GM19467 (cell line): ENCODE measurements at regions not wholly inside any gene's neighbourhood (a gene's known extent, or its start where the extent isn't known, plus 50 kb on each side); places are given as distances from the start of the nearest gene placed in this dataset.

Experiments used
- ATAC-seq: cut with Tn5 transposase; IDR thresholded peaks from one replicate; pipeline ENCODE4 v1.9.1; 2021; ENCODE audit warnings: mild to moderate bottlenecking, moderate library complexity; ENCODE audit not compliant: unreplicated experiment

GRCh38 chr6:19759117-19759880 is 77.9 kb upstream of the ID4 start:
- no peak for ATAC-seq

- ATAC-seq: no peak
Observed at GRCh38 chr6:19761121-19761520, 76.0 kb upstream of the ID4 start.

- ATAC-seq: no peak
Observed at GRCh38 chr6:19771753-19772336, 65.3 kb upstream of the ID4 start.

DNA sequence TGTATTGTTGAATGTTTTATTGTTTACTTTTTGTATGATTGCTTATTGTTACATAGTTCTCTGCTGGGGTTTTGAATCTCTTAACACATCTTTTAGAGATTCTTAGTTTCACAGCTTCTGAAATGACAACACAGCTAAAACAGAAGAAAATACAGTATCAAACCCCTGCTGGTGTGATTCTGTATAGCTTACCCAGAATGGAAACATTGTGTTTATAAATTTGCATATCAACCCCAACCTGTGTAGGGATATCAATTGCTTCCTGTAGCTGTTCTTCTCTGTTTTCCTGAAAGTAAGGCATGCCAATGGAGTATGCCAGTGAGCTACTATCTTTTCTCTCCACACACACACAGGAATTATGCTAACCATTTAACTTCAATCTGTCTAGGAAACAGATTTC is 64.3 kb upstream of the ID4 start:
- no peak for ATAC-seq

DNA sequence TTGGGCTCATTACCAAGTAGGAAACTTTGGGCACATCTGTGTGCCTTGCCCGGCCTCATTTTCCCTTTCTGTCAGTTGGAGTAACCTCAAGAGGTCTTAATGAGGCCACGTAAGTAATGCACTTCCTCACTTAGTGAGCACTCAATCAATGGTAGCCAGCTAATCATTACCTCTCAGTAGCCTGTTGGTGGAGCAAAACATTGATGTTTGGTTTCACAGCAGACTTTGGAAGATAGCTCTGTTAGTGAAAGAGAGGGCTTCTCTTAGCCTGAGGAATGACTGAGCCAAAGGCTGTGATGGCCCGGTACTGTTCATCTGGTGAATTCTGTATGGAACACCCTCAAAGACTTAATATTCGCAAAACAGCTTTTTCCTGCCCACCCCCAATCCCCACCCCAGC is 55.9 kb upstream of the ID4 start:
- ATAC-seq: no peak

GRCh38 chr6:19782588-19782987 is 54.6 kb upstream of the ID4 start:
- ATAC-seq: no peak
